ENCODE measurements at regions not wholly inside any gene's neighbourhood (a gene's known extent, or its start where the extent isn't known, plus 50 kb on each side); places are given as distances from the start of the nearest gene placed in this dataset.
"Not testable (repeated sequence)": the region's sequence is repeated elsewhere in the genome, so short reads cannot be mapped to it uniquely, and the experiment has no call there.

DNA sequence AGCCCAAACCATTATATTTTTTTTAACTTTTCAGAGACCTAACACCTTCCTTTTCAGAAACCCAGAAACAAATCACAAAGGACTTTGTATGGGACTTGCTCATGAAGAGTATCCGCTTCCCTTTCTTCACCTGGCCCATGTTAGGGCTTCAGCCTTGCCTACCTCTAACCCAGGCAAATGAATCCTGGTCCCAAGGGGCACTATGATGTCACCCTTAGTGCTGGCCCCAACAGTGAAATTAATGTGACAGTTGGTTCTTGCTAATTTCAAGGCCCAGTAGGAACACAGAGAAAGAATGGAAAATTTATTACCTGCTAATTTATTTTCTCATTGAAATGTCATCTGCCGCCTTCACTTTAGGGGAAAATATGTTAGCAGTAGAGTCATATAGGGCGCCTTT lies 179.8 kb upstream of the NRXN3 start:
- intact Hi-C loops (cut with DNase I), result no loop called here
- no peak overlapping the region for H3K27ac ChIP-seq
- H3K4me3 ChIP-seq, result no peak overlapping the region
- H3K4me1 ChIP-seq, result no peaks in the 10 kb centered on the region
- TF ChIP-seq, protein P1, sequence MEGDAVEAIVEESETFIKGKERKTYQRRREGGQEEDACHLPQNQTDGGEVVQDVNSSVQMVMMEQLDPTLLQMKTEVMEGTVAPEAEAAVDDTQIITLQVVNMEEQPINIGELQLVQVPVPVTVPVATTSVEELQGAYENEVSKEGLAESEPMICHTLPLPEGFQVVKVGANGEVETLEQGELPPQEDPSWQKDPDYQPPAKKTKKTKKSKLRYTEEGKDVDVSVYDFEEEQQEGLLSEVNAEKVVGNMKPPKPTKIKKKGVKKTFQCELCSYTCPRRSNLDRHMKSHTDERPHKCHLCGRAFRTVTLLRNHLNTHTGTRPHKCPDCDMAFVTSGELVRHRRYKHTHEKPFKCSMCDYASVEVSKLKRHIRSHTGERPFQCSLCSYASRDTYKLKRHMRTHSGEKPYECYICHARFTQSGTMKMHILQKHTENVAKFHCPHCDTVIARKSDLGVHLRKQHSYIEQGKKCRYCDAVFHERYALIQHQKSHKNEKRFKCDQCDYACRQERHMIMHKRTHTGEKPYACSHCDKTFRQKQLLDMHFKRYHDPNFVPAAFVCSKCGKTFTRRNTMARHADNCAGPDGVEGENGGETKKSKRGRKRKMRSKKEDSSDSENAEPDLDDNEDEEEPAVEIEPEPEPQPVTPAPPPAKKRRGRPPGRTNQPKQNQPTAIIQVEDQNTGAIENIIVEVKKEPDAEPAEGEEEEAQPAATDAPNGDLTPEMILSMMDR (IDR thresholded peaks at IDR 0.05), result no peak
- H3K36me3 ChIP-seq, result no peaks in the 10 kb centered on the region
- DNase-seq (no peak), ATAC-seq (no peak)
- no peaks in the 10 kb centered on the region for H3K9me3 ChIP-seq
- H3K27me3 ChIP-seq (ENCODE audit: low read depth), result no peaks in the 10 kb centered on the region

DNA sequence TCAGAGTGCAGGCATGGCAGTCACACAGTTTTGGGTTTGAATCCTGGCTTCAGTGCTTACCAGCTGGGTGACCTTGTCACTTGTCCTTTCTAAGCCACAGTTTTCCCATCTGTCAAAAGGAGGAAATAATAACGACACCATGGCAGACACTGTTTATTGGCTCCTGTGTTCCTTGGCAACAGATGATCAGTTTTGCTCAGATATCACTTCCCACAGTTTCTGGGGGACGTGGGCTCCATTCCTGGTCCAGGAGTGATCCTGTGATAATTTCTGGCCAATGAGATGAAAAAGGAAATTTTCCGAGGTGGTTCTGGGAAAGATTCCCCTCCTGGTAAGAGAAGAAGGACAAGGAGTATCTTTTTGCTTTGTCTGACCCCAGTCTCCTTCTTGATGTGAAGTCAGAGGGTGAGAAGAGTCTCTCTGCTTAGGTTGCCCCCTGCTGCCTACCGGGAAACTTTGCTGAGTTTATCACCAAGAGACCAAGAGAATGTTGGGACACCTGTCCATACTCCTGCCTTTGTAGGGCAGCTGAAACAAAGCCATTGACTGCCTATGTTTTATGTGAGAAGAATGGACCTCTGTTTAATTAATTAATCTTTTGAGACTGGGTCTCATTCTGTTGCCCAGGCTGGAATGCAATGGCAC lies 178.9 kb upstream of the NRXN3 start:
- no peaks in the 10 kb centered on the region for H3K36me3 ChIP-seq

DNA sequence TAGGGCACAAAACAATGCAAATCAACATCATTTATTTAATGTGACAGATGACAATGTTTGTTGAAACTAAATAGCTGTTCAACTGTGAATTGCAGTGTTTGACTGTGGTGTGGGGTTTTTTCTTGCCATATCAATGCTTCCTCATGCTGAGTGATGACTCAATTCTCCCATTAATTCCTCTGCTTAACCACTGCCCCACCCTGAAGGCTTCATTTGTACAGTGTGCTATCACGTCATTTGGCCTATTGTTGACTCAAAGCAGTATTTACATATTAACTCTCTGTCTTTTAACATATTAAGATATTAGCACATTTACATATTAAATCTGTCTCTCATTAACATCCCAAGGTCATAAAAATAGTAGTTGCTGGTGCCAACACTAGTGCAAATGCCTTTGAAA lies 164.8 kb upstream of the NRXN3 start:
- intact Hi-C loops (cut with DNase I), result no loop called here
- Histone ChIP-seq H3K27me3 (ENCODE audit: low read depth) (no peaks in the 10 kb centered on the region), H3K36me3 (no peaks in the 10 kb centered on the region), H3K27ac (no peak overlapping the region), H3K4me3 (no peak overlapping the region), H3K4me1 (no peaks in the 10 kb centered on the region), H3K9me3 (peaks cover 4% of the 10 kb centered on the region)
- TF ChIP-seq, protein P1 (IDR thresholded peaks at IDR 0.05), result no peak
- DNase-seq (no peak), ATAC-seq (peak in 1 of 2 donors; percentile 84)

More for the DNA sequence above, 178.9 kb upstream of the NRXN3 start:
- no peaks in the 10 kb centered on the region for H3K9me3 ChIP-seq
- H3K27me3 ChIP-seq (ENCODE audit: low read depth), result no peaks in the 10 kb centered on the region
- intact Hi-C loops (cut with DNase I), result no loop called here
- no peak overlapping the region for H3K27ac ChIP-seq
- DNase-seq, result no peak
- TF ChIP-seq, protein P1 (IDR thresholded peaks at IDR 0.05), result no peak
- no peaks in the 10 kb centered on the region for H3K4me1 ChIP-seq
- no peak for ATAC-seq
- no peak overlapping the region for H3K4me3 ChIP-seq

DNA sequence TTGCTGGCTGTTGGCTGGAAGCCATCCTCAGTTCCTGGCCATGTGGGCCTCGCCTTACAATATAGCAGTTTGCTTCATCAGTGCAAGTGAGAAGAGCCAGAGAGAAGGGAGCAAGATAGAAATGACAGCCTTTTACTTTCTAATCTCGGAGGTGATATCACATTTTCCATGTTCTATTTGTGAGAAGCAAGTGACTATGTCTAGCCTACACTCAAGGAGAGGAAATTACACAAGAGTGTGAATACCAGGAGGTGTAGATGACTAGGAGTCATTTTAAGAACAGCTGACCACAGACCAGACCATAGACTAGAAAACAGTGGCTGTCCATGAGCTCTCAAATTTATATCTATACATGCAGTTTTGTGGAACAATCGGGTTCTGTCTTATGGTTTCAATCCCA lies 163.0 kb upstream of the NRXN3 start:
- TF ChIP-seq, protein P1 (IDR thresholded peaks at IDR 0.05), result no peak
- Histone ChIP-seq H3K27ac (no peak overlapping the region), H3K4me1 (no peaks in the 10 kb centered on the region), H3K9me3 (peaks cover 4% of the 10 kb centered on the region), H3K4me3 (no peak overlapping the region), H3K36me3 (no peaks in the 10 kb centered on the region), H3K27me3 (ENCODE audit: low read depth) (no peaks in the 10 kb centered on the region)
- intact Hi-C loops (cut with DNase I), result no loop called here
- DNase-seq (no peak), ATAC-seq (no peak)

DNA sequence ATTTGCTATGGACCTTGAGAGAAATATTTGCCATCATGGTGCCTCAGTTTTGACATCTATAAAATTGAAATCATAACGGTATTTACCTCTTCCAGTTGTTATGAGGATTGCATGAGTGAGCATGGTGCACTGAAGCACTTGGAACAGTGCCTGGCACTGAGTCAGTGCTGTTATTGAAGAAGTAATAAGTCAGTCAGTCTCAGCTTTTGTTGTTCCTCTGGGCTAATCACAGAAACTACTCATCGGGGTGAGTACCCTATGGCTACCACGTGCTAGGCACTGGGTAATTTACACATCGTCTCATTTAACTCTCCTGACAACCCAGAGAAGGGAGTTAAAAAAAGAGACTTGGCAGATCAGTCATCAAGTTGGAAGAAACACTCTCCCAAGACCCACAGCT lies 159.5 kb upstream of the NRXN3 start:
- no peaks in the 10 kb centered on the region for H3K27me3 ChIP-seq (ENCODE audit: low read depth)
- TF ChIP-seq, protein P1 (IDR thresholded peaks at IDR 0.05), result no peak
- DNase-seq, result no peak
- no peak overlapping the region for H3K27ac ChIP-seq
- H3K4me3 ChIP-seq, result no peak overlapping the region
- intact Hi-C loops (cut with DNase I), result no loop called here
- H3K9me3 ChIP-seq, result no peaks in the 10 kb centered on the region
- no peaks in the 10 kb centered on the region for H3K4me1 ChIP-seq
- no peaks in the 10 kb centered on the region for H3K36me3 ChIP-seq
- ATAC-seq, result no peak

DNA sequence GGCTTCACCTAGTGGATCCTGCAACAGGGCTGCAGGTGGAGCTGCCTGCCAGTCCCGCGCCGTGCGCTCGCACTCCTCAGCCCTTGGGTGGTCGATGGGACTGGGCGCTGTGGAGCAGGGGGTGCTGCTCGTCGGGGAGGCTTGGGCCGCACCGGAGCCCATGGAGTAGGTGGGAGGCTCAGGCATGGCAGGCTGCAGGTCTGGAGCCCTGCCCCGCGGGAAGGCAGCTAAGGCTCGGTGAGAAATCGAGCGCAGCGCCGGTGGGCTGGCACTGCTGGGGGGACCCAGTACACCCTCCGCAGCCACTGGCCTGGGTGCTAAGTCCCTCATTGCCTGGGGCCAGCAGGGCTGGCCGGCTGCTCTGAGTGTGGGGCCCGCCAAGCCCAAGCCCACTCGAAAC lies 156.3 kb upstream of the NRXN3 start:
- H3K4me1 ChIP-seq; H3K4me3 ChIP-seq; H3K36me3 ChIP-seq; H3K27ac ChIP-seq; DNase-seq; H3K9me3 ChIP-seq; H3K27me3 ChIP-seq (ENCODE audit: low read depth); intact Hi-C loops (cut with DNase I); ATAC-seq: not testable (repeated sequence)
